ENCODE measurements at regions not wholly inside any gene's neighbourhood (a gene's known extent, or its start where the extent isn't known, plus 50 kb on each side); places are given as distances from the start of the nearest gene placed in this dataset.

GRCh38 chr2:219997341-219997851, 370.0 kb downstream of the SLC4A3 start:
- H3K27ac ChIP-seq, result no peak overlapping the region
- no peaks in the 10 kb centered on the region for H3K27me3 ChIP-seq (replicated peaks in 1 of 7)
- TF ChIP-seq CTCF (IDR thresholded peaks at IDR 0.05 in 8 of 11, conservative IDR thresholded peaks at IDR 0.05 in 3 of 11) (peak in 1 of 11 experiments; percentile 18), POLR2AphosphoS5 (IDR thresholded peaks at IDR 0.05) (no peak)
- no peaks in the 10 kb centered on the region for H3K36me3 ChIP-seq
- no peaks in the 10 kb centered on the region for H3K9me3 ChIP-seq
- intact Hi-C loops (cut with DNase I; ENCODE audit: low total_unique reads), result no loop called here
- DNase-seq, result no peak
- no peaks in the 10 kb centered on the region for H3K4me1 ChIP-seq
- no peak overlapping the region for H3K4me3 ChIP-seq
- WGBS, 5 donors, result 70 to 76% (median 76%) methylated on average over 13 of the region's 13 CpGs

GRCh38 chr2:219998107-219998506, 370.7 kb downstream of the SLC4A3 start:
- no peak for TF ChIP-seq CTCF (IDR thresholded peaks at IDR 0.05 in 8 of 11, conservative IDR thresholded peaks at IDR 0.05 in 3 of 11)
- no peak for TF ChIP-seq POLR2A (IDR thresholded peaks at IDR 0.05)
- TF ChIP-seq POLR2AphosphoS5 (IDR thresholded peaks at IDR 0.05), result no peak
- intact Hi-C loops (cut with DNase I; ENCODE audit: low total_unique reads), result no loop called here
- Histone ChIP-seq H3K4me3 (no peak overlapping the region), H3K9me3 (no peaks in the 10 kb centered on the region), H3K27ac (no peak overlapping the region), H3K27me3 (replicated peaks in 1 of 7) (no peaks in the 10 kb centered on the region), H3K36me3 (no peaks in the 10 kb centered on the region), H3K4me1 (no peaks in the 10 kb centered on the region)
- DNase-seq, result no peak
- WGBS, 5 donors, result 84 to 98% (median 91%) methylated on average over 3 of the region's 3 CpGs

GRCh38 chr2:219998714-219999227, 371.3 kb downstream of the SLC4A3 start:
- intact Hi-C loops (cut with DNase I; ENCODE audit: low total_unique reads), result no loop called here
- no peak overlapping the region for H3K4me3 ChIP-seq
- H3K4me1 ChIP-seq, result no peaks in the 10 kb centered on the region
- H3K36me3 ChIP-seq, result no peaks in the 10 kb centered on the region
- no peak overlapping the region for H3K27ac ChIP-seq
- H3K27me3 ChIP-seq (replicated peaks in 1 of 7), result no peaks in the 10 kb centered on the region
- TF ChIP-seq POLR2A (IDR thresholded peaks at IDR 0.05), result no peak
- TF ChIP-seq CTCF (IDR thresholded peaks at IDR 0.05 in 8 of 11, conservative IDR thresholded peaks at IDR 0.05 in 3 of 11), result no peak
- no peak for TF ChIP-seq POLR2AphosphoS5 (IDR thresholded peaks at IDR 0.05)
- no peak for DNase-seq
- no peaks in the 10 kb centered on the region for H3K9me3 ChIP-seq
- 70 to 91% (median 83%) methylated on average over 5 of the region's 5 CpGs for WGBS, 5 donors

- TF ChIP-seq CTCF (IDR thresholded peaks at IDR 0.05 in 8 of 11, conservative IDR thresholded peaks at IDR 0.05 in 3 of 11), result no peak
- TF ChIP-seq POLR2A (IDR thresholded peaks at IDR 0.05), result no peak
- TF ChIP-seq POLR2AphosphoS5 (IDR thresholded peaks at IDR 0.05), result no peak
- no peak overlapping the region for H3K4me3 ChIP-seq
Observed at GRCh38 chr2:220000080-220000479, 372.6 kb downstream of the SLC4A3 start.

More at GRCh38 chr2:220000080-220000479, 372.6 kb downstream of the SLC4A3 start:
- H3K36me3 ChIP-seq, result no peaks in the 10 kb centered on the region
- no peaks in the 10 kb centered on the region for H3K27me3 ChIP-seq (replicated peaks in 1 of 7)
- no peaks in the 10 kb centered on the region for H3K4me1 ChIP-seq
- no peaks in the 10 kb centered on the region for H3K9me3 ChIP-seq
- intact Hi-C loops (cut with DNase I; ENCODE audit: low total_unique reads), result no loop called here
- H3K27ac ChIP-seq, result no peak overlapping the region
- DNase-seq, result no peak
- WGBS, 5 donors, result 73 to 85% (median 80%) methylated on average over 3 of the region's 3 CpGs
